ENCODE measurements at regions not wholly inside any gene's neighbourhood (a gene's known extent, or its start where the extent isn't known, plus 50 kb on each side); places are given as distances from the start of the nearest gene placed in this dataset.

DNA sequence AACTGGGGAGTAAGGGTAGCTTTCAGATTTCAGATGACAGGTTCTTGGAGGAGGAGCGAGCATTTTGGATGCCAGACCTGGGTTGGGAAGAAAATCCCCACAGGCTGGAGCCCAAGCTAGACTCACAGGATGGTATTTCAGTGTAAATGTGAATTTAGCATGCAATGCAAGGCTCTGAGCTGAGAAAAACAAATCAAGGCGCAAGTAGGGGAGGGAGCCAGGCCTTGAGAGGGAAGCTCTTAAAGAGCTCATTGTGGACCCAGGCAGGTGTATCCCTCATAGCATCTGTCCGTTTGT is 386.1 kb downstream of the MATN1 start:
- TF ChIP-seq EP300 (IDR thresholded peaks at IDR 0.05) (no peak), POLR2A (IDR thresholded peaks at IDR 0.05) (no peak), POLR2AphosphoS5 (IDR thresholded peaks at IDR 0.05) (no peak)
- TF ChIP-seq, protein P1, sequence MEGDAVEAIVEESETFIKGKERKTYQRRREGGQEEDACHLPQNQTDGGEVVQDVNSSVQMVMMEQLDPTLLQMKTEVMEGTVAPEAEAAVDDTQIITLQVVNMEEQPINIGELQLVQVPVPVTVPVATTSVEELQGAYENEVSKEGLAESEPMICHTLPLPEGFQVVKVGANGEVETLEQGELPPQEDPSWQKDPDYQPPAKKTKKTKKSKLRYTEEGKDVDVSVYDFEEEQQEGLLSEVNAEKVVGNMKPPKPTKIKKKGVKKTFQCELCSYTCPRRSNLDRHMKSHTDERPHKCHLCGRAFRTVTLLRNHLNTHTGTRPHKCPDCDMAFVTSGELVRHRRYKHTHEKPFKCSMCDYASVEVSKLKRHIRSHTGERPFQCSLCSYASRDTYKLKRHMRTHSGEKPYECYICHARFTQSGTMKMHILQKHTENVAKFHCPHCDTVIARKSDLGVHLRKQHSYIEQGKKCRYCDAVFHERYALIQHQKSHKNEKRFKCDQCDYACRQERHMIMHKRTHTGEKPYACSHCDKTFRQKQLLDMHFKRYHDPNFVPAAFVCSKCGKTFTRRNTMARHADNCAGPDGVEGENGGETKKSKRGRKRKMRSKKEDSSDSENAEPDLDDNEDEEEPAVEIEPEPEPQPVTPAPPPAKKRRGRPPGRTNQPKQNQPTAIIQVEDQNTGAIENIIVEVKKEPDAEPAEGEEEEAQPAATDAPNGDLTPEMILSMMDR (IDR thresholded peaks at IDR 0.05), result no peak

Data from upper lobe of left lung (tissue), 4 donors.